ENCODE measurements at regions not wholly inside any gene's neighbourhood (a gene's known extent, or its start where the extent isn't known, plus 50 kb on each side); places are given as distances from the start of the nearest gene placed in this dataset.

DNA sequence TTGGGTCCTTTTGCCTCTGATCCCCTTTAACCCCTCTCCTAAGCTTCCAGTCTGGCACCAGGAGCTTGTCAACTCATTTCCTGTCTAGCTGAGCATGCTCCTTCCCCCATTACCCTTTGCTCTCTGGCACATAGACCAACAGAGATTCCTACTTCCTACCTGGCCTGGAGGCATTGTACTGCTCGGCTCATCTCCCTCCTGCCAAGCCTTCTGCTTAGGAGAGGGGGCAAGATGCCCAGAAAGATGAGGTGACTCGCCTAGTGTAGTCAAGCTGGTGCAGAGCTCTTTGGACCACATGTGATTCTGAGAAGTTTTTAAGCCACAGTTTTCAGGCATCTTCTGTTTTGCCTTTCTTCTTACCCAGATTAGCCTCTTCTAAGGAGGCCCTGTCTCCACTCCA lies 95.4 kb downstream of the ZNF621 start:
- DNase-seq: peak; percentile 5
- H2AFZ ChIP-seq: no peak overlapping the region

DNA sequence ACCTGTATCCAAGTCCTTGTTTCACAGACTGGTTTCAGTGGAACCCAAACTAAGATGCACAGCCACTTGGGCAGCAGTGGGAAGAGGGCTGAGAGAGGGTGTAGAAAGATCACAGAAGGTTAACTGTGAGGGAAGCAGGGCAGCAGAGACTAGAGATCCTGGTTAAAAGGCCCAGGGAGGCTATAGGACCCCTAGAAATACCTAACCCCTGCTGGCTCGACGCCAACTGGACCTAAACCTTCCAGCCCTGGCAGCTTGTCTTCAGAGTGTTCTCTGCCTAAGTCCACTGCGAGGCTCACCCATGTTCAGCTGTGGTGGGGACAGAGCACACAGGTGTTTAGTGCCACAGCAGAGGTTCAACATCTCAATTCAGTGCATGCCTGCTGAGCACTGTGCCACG lies 96.5 kb downstream of the ZNF621 start:
- no peaks in the 10 kb centered on the region for H3K9me2 ChIP-seq (ENCODE audit: insufficient read depth)
- no peak for DNase-seq
- H3K9ac ChIP-seq: no peak overlapping the region
- H3K4me2 ChIP-seq (ENCODE audit: unreplicated experiment): no peak overlapping the region
- 19% methylated on average over 4 of the region's 4 CpGs for WGBS, 2 experiments (ENCODE audit: low coverage in 1 of 2, low lambda C conversion rate in 2 of 2, missing lambda C conversion rate in 2 of 2)
- no peak overlapping the region for H2AFZ ChIP-seq
- TF ChIP-seq EZH2 (IDR thresholded peaks at IDR 0.05; ENCODE audit: insufficient read depth, poor library complexity, severe bottlenecking): no peak
- no peak for TF ChIP-seq EZH2phosphoT487 (IDR thresholded peaks at IDR 0.05; ENCODE audit: insufficient read depth, low read depth)
- no peaks in the 10 kb centered on the region for H4K20me1 ChIP-seq (ENCODE audit: insufficient read depth)
- H3K4me3 ChIP-seq: no peak overlapping the region
- no peaks in the 10 kb centered on the region for H3K4me1 ChIP-seq (ENCODE audit: insufficient read depth)
- H3F3A ChIP-seq (ENCODE audit: insufficient read depth): no peaks in the 10 kb centered on the region
- no peak overlapping the region for H3K27ac ChIP-seq
- in situ Hi-C loops (cut with MboI): no loop called here
- H3K27me3 ChIP-seq (replicated peaks; ENCODE audit: insufficient read depth): peaks cover 9% of the 10 kb centered on the region; the same call in 1 of the 2 replicates
- no peaks in the 10 kb centered on the region for H3K9me3 ChIP-seq (ENCODE audit: low read depth)
- H3K36me3 ChIP-seq (ENCODE audit: low read depth): no peaks in the 10 kb centered on the region
- H3K79me2 ChIP-seq (ENCODE audit: insufficient read depth): no peaks in the 10 kb centered on the region

More for the DNA sequence above, 95.4 kb downstream of the ZNF621 start:
- H3K79me2 ChIP-seq (ENCODE audit: insufficient read depth): no peaks in the 10 kb centered on the region
- H3K36me3 ChIP-seq (ENCODE audit: low read depth): no peaks in the 10 kb centered on the region
- TF ChIP-seq EZH2phosphoT487 (IDR thresholded peaks at IDR 0.05; ENCODE audit: insufficient read depth, low read depth): no peak
- no peak for TF ChIP-seq EZH2 (IDR thresholded peaks at IDR 0.05; ENCODE audit: insufficient read depth, poor library complexity, severe bottlenecking)
- no peaks in the 10 kb centered on the region for H4K20me1 ChIP-seq (ENCODE audit: insufficient read depth)
- H3K9ac ChIP-seq: no peak overlapping the region
- H3K27ac ChIP-seq: no peak overlapping the region
- H3K4me3 ChIP-seq: no peak overlapping the region
- peaks cover 18% of the 10 kb centered on the region; the same call in 1 of the 2 replicates for H3K27me3 ChIP-seq (replicated peaks; ENCODE audit: insufficient read depth)
- no peaks in the 10 kb centered on the region for H3F3A ChIP-seq (ENCODE audit: insufficient read depth)
- no peaks in the 10 kb centered on the region for H3K4me1 ChIP-seq (ENCODE audit: insufficient read depth)
- H3K9me2 ChIP-seq (ENCODE audit: insufficient read depth): no peaks in the 10 kb centered on the region
- in situ Hi-C loops (cut with MboI): no loop called here
- H3K9me3 ChIP-seq (ENCODE audit: low read depth): no peaks in the 10 kb centered on the region
- WGBS, 2 experiments (ENCODE audit: low coverage in 1 of 2, low lambda C conversion rate in 2 of 2, missing lambda C conversion rate in 2 of 2): 4 to 10% methylated on average over 2 of the region's 2 CpGs
- H3K4me2 ChIP-seq (ENCODE audit: unreplicated experiment): no peak overlapping the region

DNA sequence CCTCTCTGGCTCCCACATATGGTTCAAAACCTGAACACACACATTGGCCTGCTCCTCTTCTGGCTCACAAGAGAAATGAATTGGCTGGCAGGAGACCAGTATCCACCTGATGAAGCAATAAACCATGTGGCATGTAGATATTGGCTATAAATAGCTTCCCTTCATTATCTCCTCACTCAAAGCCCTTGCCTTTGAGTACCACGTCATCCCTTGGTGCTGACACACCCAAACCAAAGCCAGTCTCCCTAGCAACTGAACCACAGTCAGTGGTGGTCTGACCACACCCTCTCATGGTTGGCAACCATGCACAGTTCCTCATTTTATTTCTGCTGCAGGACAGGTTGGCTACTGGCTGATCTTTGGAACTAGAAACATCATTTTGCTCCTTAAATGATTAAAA lies 98.8 kb downstream of the ZNF621 start:
- no peaks in the 10 kb centered on the region for H3K36me3 ChIP-seq (ENCODE audit: low read depth)
- WGBS, 2 experiments (ENCODE audit: low coverage in 1 of 2, low lambda C conversion rate in 2 of 2, missing lambda C conversion rate in 2 of 2): 0 to 4% methylated on average over 1 of the region's 1 CpG
- no peaks in the 10 kb centered on the region for H3K9me2 ChIP-seq (ENCODE audit: insufficient read depth)
- peak; percentile 13 for DNase-seq
- no peaks in the 10 kb centered on the region for H3K9me3 ChIP-seq (ENCODE audit: low read depth)
- H3K79me2 ChIP-seq (ENCODE audit: insufficient read depth): no peaks in the 10 kb centered on the region
- in situ Hi-C loops (cut with MboI): no loop called here
- no peak overlapping the region for H3K9ac ChIP-seq
- no peak overlapping the region for H3K27ac ChIP-seq
- no peaks in the 10 kb centered on the region for H3F3A ChIP-seq (ENCODE audit: insufficient read depth)
- no peaks in the 10 kb centered on the region for H3K4me1 ChIP-seq (ENCODE audit: insufficient read depth)
- no peak overlapping the region for H3K4me3 ChIP-seq
- no peak overlapping the region for H3K4me2 ChIP-seq (ENCODE audit: unreplicated experiment)
- H3K27me3 ChIP-seq (replicated peaks; ENCODE audit: insufficient read depth): no peaks in the 10 kb centered on the region
- no peak overlapping the region for H2AFZ ChIP-seq
- no peaks in the 10 kb centered on the region for H4K20me1 ChIP-seq (ENCODE audit: insufficient read depth)
- TF ChIP-seq EZH2 (IDR thresholded peaks at IDR 0.05; ENCODE audit: insufficient read depth, poor library complexity, severe bottlenecking) (no peak), EZH2phosphoT487 (IDR thresholded peaks at IDR 0.05; ENCODE audit: insufficient read depth, low read depth) (no peak)

DNA sequence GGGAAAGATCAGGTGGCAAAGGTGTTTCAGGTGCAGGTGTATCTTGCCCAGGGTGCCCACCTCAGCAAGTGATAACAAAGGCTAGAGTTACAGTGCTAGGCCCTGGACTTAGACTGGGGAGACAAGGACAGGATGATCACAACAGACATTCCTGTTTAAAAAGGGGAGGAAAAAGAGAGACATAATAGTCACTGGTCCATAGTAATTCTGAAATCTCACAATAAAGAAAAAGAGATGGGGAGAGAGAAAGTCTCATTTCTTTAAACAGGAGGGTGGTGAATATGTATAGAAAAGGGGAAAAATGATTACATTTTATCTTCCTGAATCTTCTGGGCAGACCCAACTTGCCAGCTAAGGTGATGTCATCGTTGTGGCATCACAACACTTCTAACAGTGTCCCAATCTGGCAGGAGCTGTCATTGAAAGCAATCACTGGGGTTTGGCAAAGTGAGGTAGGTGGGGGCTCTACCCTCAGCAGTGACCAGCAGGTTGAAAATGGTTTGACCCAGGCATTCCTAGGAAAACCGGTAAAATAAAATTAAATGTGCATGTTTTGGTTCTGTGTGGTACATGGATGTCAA lies 99.5 kb downstream of the ZNF621 start:
- H3K4me2 ChIP-seq (ENCODE audit: unreplicated experiment): no peak overlapping the region
- 31% methylated on average over 2 of the region's 2 CpGs for WGBS, 2 experiments (ENCODE audit: low coverage in 1 of 2, low lambda C conversion rate in 2 of 2, missing lambda C conversion rate in 2 of 2)
- no peak overlapping the region for H3K27ac ChIP-seq
- no peaks in the 10 kb centered on the region for H4K20me1 ChIP-seq (ENCODE audit: insufficient read depth)
- in situ Hi-C loops (cut with MboI): no loop called here
- H3F3A ChIP-seq (ENCODE audit: insufficient read depth): no peaks in the 10 kb centered on the region
- H3K9ac ChIP-seq: no peak overlapping the region
- H3K79me2 ChIP-seq (ENCODE audit: insufficient read depth): no peaks in the 10 kb centered on the region
- no peaks in the 10 kb centered on the region for H3K27me3 ChIP-seq (replicated peaks; ENCODE audit: insufficient read depth)
- no peaks in the 10 kb centered on the region for H3K4me1 ChIP-seq (ENCODE audit: insufficient read depth)
- no peak for TF ChIP-seq EZH2 (IDR thresholded peaks at IDR 0.05; ENCODE audit: insufficient read depth, poor library complexity, severe bottlenecking)
- TF ChIP-seq EZH2phosphoT487 (IDR thresholded peaks at IDR 0.05; ENCODE audit: insufficient read depth, low read depth): no peak
- no peak for DNase-seq
- no peak overlapping the region for H3K4me3 ChIP-seq
- H3K9me2 ChIP-seq (ENCODE audit: insufficient read depth): no peaks in the 10 kb centered on the region
- no peaks in the 10 kb centered on the region for H3K36me3 ChIP-seq (ENCODE audit: low read depth)
- H2AFZ ChIP-seq: no peak overlapping the region
- no peaks in the 10 kb centered on the region for H3K9me3 ChIP-seq (ENCODE audit: low read depth)

DNA sequence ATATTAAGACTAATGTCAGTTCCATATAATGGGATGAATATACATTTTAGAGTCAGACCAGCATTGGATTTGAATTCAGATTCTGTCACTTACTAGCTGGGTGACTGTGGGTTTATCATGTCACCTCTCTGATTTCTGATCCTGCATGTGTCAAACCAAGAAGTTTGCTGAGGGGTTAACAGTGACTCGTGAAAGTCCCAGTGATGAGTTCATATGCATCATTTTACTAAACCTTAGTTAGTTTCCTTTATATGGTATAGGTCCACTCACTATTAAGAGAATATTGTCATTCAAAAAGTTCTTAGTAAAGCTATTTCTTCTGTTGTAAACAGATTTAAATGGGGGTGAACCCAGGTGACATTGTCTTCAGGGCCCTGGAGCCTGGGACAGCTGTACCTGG lies 102.3 kb downstream of the ZNF621 start:
- in situ Hi-C loops (cut with MboI): no loop called here
- Histone ChIP-seq H3K4me2 (ENCODE audit: unreplicated experiment) (no peak overlapping the region), H3K9ac (no peak overlapping the region), H3F3A (ENCODE audit: insufficient read depth) (no peaks in the 10 kb centered on the region), H4K20me1 (ENCODE audit: insufficient read depth) (no peaks in the 10 kb centered on the region), H3K36me3 (ENCODE audit: low read depth) (no peaks in the 10 kb centered on the region), H3K4me3 (no peak overlapping the region), H3K4me1 (ENCODE audit: insufficient read depth) (no peaks in the 10 kb centered on the region), H3K79me2 (ENCODE audit: insufficient read depth) (no peaks in the 10 kb centered on the region), H2AFZ (no peak overlapping the region), H3K27me3 (replicated peaks; ENCODE audit: insufficient read depth) (no peaks in the 10 kb centered on the region), H3K9me3 (ENCODE audit: low read depth) (no peaks in the 10 kb centered on the region), H3K9me2 (ENCODE audit: insufficient read depth) (no peaks in the 10 kb centered on the region), H3K27ac (no peak overlapping the region)
- DNase-seq: no peak
- TF ChIP-seq EZH2phosphoT487 (IDR thresholded peaks at IDR 0.05; ENCODE audit: insufficient read depth, low read depth) (no peak), EZH2 (IDR thresholded peaks at IDR 0.05; ENCODE audit: insufficient read depth, poor library complexity, severe bottlenecking) (no peak)
- WGBS, 2 experiments (ENCODE audit: low coverage in 1 of 2, low lambda C conversion rate in 2 of 2, missing lambda C conversion rate in 2 of 2): 5 to 6% methylated on average over 1 of the region's 1 CpG
